Breast epithelium (tissue), 4 donors: ENCODE measurements at regions not wholly inside any gene's neighbourhood (a gene's known extent, or its start where the extent isn't known, plus 50 kb on each side); places are given as distances from the start of the nearest gene placed in this dataset.

ENCODE experiments used
- DNase-seq, 2 donors: peaks; one replicate each; pipeline ENCODE4 v3.0.0-alpha.2; 2019; ENCODE audit warnings: low spot score in 2 of 2
- H3K27ac ChIP-seq, 2 donors: fragments of 200-600 bp; sonication (generic) in 1 of 2; one replicate each; pipeline ENCODE4 v1.5.1; 2016 to 2019; ENCODE audit warnings: mild to moderate bottlenecking in 1 of 2
- H3K27me3 ChIP-seq, 2 donors: fragments of 200-600 bp; sonication (generic) in 1 of 2; one replicate each; pipeline versions ENCODE4 v1.5.1 to v1.6.0; 2017 to 2019; ENCODE audit warnings: control low read depth in 1 of 2, mild to moderate bottlenecking in 1 of 2
- H3K36me3 ChIP-seq: fragments of 200-600 bp; one replicate; pipeline ENCODE4 v1.5.1; 2019
- H3K4me1 ChIP-seq, 2 donors: fragments of 200-600 bp; sonication (generic); one replicate each; pipeline ENCODE4 v1.5.1; 2016 to 2019; ENCODE audit warnings: control low read depth in 1 of 2
- H3K4me3 ChIP-seq, 3 donors: fragments of 200-600 bp; sonication (generic); 1 replicate in 2 of 3; 2 replicates in 1 of 3; pipeline ENCODE4 v1.5.1; 2016 to 2019; ENCODE audit warnings: mild to moderate bottlenecking in 3 of 3, moderate library complexity in 2 of 3
- H3K9me3 ChIP-seq, 2 donors: fragments of 200-600 bp; sonication (generic) in 1 of 2; one replicate each; pipeline ENCODE4 v1.5.1; 2016 to 2019; ENCODE audit warnings: control low read depth in 1 of 2
- CTCF ChIP-seq, 3 donors: fragments of 450-650 bp; IDR thresholded peaks; one replicate each; pipeline ENCODE4 v1.5.1; 2016 to 2017; ENCODE audit warnings: antibody characterized with exemption in 3 of 3, mild to moderate bottlenecking in 3 of 3, moderate library complexity in 3 of 3
- POLR2A ChIP-seq: fragments of 450-650 bp; IDR thresholded peaks from one replicate; pipeline ENCODE4 v1.6.1; 2016; ENCODE audit warnings: antibody characterized with exemption, mild to moderate bottlenecking, moderate library complexity
- POLR2AphosphoS5 ChIP-seq, 3 donors: sonication (generic); formaldehyde crosslinking; IDR thresholded peaks; one replicate each; pipeline ENCODE4 v1.6.1; 2017; ENCODE audit warnings: antibody characterized with exemption in 3 of 3
- intact Hi-C: fragments of 100-400 bp; cut with DNase I; formaldehyde crosslinking; loops from one replicate; pipeline ENCODE4 v1.15.1; 2023; ENCODE audit warnings: low total_unique reads

DNA sequence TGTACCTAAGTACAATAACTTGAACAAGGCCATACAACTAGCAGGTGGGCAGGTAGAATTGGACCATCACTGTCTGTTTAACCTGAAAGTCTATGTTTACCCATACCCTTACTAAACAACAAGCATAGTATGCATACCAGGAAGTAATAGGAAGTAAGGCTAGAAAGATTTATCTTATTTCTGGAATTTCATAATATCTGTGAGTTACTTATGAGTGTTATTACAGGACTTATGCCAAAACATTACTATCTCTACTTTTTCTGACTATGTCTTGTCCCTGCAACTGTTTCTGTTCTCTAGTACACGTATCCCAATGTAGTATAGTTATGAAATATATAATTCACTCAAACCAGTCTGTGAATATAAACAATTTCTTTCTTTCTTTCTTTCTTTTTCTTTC lies 1400.8 kb upstream of the TENM4 start:
- DNase-seq: no peak
- intact Hi-C loops: no loop called here
- no peaks in the 10 kb centered on the region for H3K9me3 ChIP-seq
- H3K4me3 ChIP-seq: no peak overlapping the region
- no peaks in the 10 kb centered on the region for H3K36me3 ChIP-seq
- no peaks in the 10 kb centered on the region for H3K4me1 ChIP-seq
- no peaks in the 10 kb centered on the region for H3K27me3 ChIP-seq
- TF ChIP-seq POLR2A (no peak), CTCF (IDR thresholded peaks at IDR 0.05) (no peak), POLR2AphosphoS5 (IDR thresholded peaks at IDR 0.05) (no peak)
- H3K27ac ChIP-seq: no peak overlapping the region

GRCh38 chr11:80838153-80838552 lies 1397.3 kb upstream of the TENM4 start:
- no peak for TF ChIP-seq CTCF (IDR thresholded peaks at IDR 0.05)
- no peak for TF ChIP-seq POLR2AphosphoS5 (IDR thresholded peaks at IDR 0.05)
- no peak for TF ChIP-seq POLR2A
- Histone ChIP-seq H3K36me3 (no peaks in the 10 kb centered on the region), H3K27me3 (no peaks in the 10 kb centered on the region), H3K27ac (no peak overlapping the region), H3K4me1 (no peaks in the 10 kb centered on the region), H3K4me3 (no peak overlapping the region), H3K9me3 (no peaks in the 10 kb centered on the region)
- intact Hi-C loops: loop anchor here (5.0 kb wide), 1 partner anchor 1551 kb away; no protein-coding TSS in a partner anchor
- DNase-seq: no peak

DNA sequence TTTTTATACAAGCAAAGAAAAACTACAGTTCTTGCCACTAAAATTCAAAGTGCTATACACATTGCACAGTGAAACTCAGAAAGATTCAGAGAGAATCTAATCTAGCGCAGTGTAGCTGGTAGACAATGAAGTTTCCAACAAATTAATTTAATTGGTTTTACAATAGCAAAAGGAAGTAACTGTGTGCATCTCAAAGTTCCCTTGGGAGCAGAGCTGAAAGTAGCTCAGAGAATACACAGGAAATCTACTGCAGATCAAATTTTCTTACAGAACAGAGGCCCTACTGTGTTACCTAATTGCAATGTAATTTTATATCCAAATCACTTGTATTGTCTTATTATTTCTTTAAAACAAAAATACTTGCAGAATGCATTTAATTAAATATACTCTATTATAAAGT lies 1396.2 kb upstream of the TENM4 start:
- intact Hi-C loops: loop anchor here (5.0 kb wide), 1 partner anchor 1550 kb away; no protein-coding TSS in a partner anchor
- no peaks in the 10 kb centered on the region for H3K9me3 ChIP-seq
- H3K4me3 ChIP-seq: no peak overlapping the region
- H3K27ac ChIP-seq: no peak overlapping the region
- no peaks in the 10 kb centered on the region for H3K27me3 ChIP-seq
- no peaks in the 10 kb centered on the region for H3K4me1 ChIP-seq
- TF ChIP-seq POLR2A (no peak), CTCF (IDR thresholded peaks at IDR 0.05) (no peak), POLR2AphosphoS5 (IDR thresholded peaks at IDR 0.05) (no peak)
- DNase-seq: no peak
- H3K36me3 ChIP-seq: no peaks in the 10 kb centered on the region

GRCh38 chr11:80831374-80831773 lies 1390.5 kb upstream of the TENM4 start:
- TF ChIP-seq POLR2AphosphoS5 (IDR thresholded peaks at IDR 0.05) (no peak), CTCF (IDR thresholded peaks at IDR 0.05) (no peak), POLR2A (no peak)
- no peak for DNase-seq
- H3K4me1 ChIP-seq: no peaks in the 10 kb centered on the region
- H3K4me3 ChIP-seq: no peak overlapping the region
- H3K27me3 ChIP-seq: no peaks in the 10 kb centered on the region
- H3K27ac ChIP-seq: no peak overlapping the region
- H3K36me3 ChIP-seq: no peaks in the 10 kb centered on the region
- H3K9me3 ChIP-seq: no peaks in the 10 kb centered on the region
- intact Hi-C loops: no loop called here

DNA sequence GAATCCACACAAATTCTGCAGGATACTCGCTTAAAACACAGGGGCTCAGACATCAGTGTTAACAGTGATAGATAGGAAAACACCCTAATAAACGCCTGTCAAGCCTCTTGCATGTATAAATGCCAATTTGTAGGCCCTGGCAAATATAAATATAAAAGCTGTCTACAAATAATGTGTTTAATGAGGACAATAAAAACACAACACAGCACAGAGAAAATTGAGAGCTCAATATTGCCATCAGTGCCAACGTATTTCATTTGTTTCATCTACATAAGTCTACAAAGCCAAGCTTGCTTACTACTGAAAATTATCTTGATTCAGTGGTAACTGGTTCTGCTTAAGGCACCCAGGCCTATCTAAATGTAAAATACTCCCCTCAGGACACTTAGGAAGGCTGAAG lies 1387.0 kb upstream of the TENM4 start:
- Histone ChIP-seq H3K27ac (no peak overlapping the region), H3K36me3 (no peaks in the 10 kb centered on the region), H3K4me3 (no peak overlapping the region), H3K9me3 (no peaks in the 10 kb centered on the region), H3K4me1 (no peaks in the 10 kb centered on the region), H3K27me3 (no peaks in the 10 kb centered on the region)
- intact Hi-C loops: no loop called here
- no peak for DNase-seq
- no peak for TF ChIP-seq POLR2AphosphoS5 (IDR thresholded peaks at IDR 0.05)
- no peak for TF ChIP-seq POLR2A

GRCh38 chr11:80826808-80827207 lies 1386.0 kb upstream of the TENM4 start:
- no peaks in the 10 kb centered on the region for H3K36me3 ChIP-seq
- no peak for DNase-seq
- no peaks in the 10 kb centered on the region for H3K9me3 ChIP-seq
- intact Hi-C loops: no loop called here
- no peaks in the 10 kb centered on the region for H3K27me3 ChIP-seq
- no peaks in the 10 kb centered on the region for H3K4me1 ChIP-seq
- no peak overlapping the region for H3K27ac ChIP-seq
- H3K4me3 ChIP-seq: no peak overlapping the region
- TF ChIP-seq POLR2AphosphoS5 (IDR thresholded peaks at IDR 0.05) (no peak), POLR2A (no peak), CTCF (IDR thresholded peaks at IDR 0.05) (no peak)
